ENCODE measurements at regions not wholly inside any gene's neighbourhood (a gene's known extent, or its start where the extent isn't known, plus 50 kb on each side); places are given as distances from the start of the nearest gene placed in this dataset.

- no peaks in the 10 kb centered on the region for H3K36me3 ChIP-seq
- TF ChIP-seq EP300 (IDR thresholded peaks at IDR 0.05), result no peak
- TF ChIP-seq POLR2AphosphoS5 (IDR thresholded peaks at IDR 0.05), result no peak
- TF ChIP-seq CTCF (IDR thresholded peaks at IDR 0.05), result no peak
- no peak for TF ChIP-seq POLR2A (IDR thresholded peaks at IDR 0.05)
- WGBS, 2 donors, result 30 to 38% methylated on average over 7 of the region's 7 CpGs
- no peaks in the 10 kb centered on the region for H3K27me3 ChIP-seq
- no peaks in the 10 kb centered on the region for H3K4me1 ChIP-seq
- H3K9me3 ChIP-seq, result peaks cover 0 to 3% (median 0%) of the 10 kb centered on the region in 4 donors
- no peak overlapping the region for H3K27ac ChIP-seq
- H3K4me3 ChIP-seq, result no peak overlapping the region
- ATAC-seq (ENCODE audit: low FRiP score in 2 of 2) (no peak), DNase-seq (no peak)
These were observed 738.8 kb downstream of the PTPRU start for GRCh38 chr1:29975036-29975694.

GRCh38 chr1:29974316-29974724 is 738.0 kb downstream of the PTPRU start:
- TF ChIP-seq POLR2AphosphoS5 (IDR thresholded peaks at IDR 0.05) (no peak), CTCF (IDR thresholded peaks at IDR 0.05) (no peak), EP300 (IDR thresholded peaks at IDR 0.05) (no peak), POLR2A (IDR thresholded peaks at IDR 0.05) (no peak)
- no peaks in the 10 kb centered on the region for H3K36me3 ChIP-seq
- H3K27ac ChIP-seq, result no peak overlapping the region
- no peaks in the 10 kb centered on the region for H3K27me3 ChIP-seq
- 15 to 45% methylated on average over 1 of the region's 1 CpG for WGBS, 2 donors
- H3K4me3 ChIP-seq, result no peak overlapping the region
- peaks cover 0 to 3% (median 0%) of the 10 kb centered on the region in 4 donors for H3K9me3 ChIP-seq
- ATAC-seq (ENCODE audit: low FRiP score in 2 of 2) (no peak), DNase-seq (no peak)
- no peaks in the 10 kb centered on the region for H3K4me1 ChIP-seq

- H3K4me3 ChIP-seq, result no peak overlapping the region
- peaks cover 0 to 3% (median 0%) of the 10 kb centered on the region in 4 donors for H3K9me3 ChIP-seq
- no peaks in the 10 kb centered on the region for H3K36me3 ChIP-seq
- DNase-seq (no peak), ATAC-seq (ENCODE audit: low FRiP score in 2 of 2) (no peak)
- no peaks in the 10 kb centered on the region for H3K27me3 ChIP-seq
- no peaks in the 10 kb centered on the region for H3K4me1 ChIP-seq
- TF ChIP-seq POLR2A (IDR thresholded peaks at IDR 0.05), result no peak
- no peak for TF ChIP-seq EP300 (IDR thresholded peaks at IDR 0.05)
- no peak for TF ChIP-seq CTCF (IDR thresholded peaks at IDR 0.05)
- TF ChIP-seq POLR2AphosphoS5 (IDR thresholded peaks at IDR 0.05), result no peak
- 47 to 48% methylated on average over 3 of the region's 3 CpGs for WGBS, 2 donors
- no peak overlapping the region for H3K27ac ChIP-seq
These were observed 737.1 kb downstream of the PTPRU start for GRCh38 chr1:29973406-29973805.

GRCh38 chr1:29972421-29973053 is 736.2 kb downstream of the PTPRU start:
- DNase-seq, result no peak
- peaks cover 0 to 2% (median 0%) of the 10 kb centered on the region in 4 donors for H3K9me3 ChIP-seq
- no peaks in the 10 kb centered on the region for H3K27me3 ChIP-seq
- no peaks in the 10 kb centered on the region for H3K4me1 ChIP-seq
- no peak for ATAC-seq (ENCODE audit: low FRiP score in 2 of 2)
- no peak for TF ChIP-seq EP300 (IDR thresholded peaks at IDR 0.05)
- no peak for TF ChIP-seq POLR2AphosphoS5 (IDR thresholded peaks at IDR 0.05)
- no peak for TF ChIP-seq CTCF (IDR thresholded peaks at IDR 0.05)
- no peak for TF ChIP-seq POLR2A (IDR thresholded peaks at IDR 0.05)
- H3K27ac ChIP-seq, result no peak overlapping the region
- no peaks in the 10 kb centered on the region for H3K36me3 ChIP-seq
- 69 to 78% methylated on average over 5 of the region's 5 CpGs for WGBS, 2 donors
- no peak overlapping the region for H3K4me3 ChIP-seq

- 86 to 89% methylated on average over 2 of the region's 2 CpGs for WGBS, 2 donors
- Histone ChIP-seq H3K9me3 (no peaks in the 10 kb centered on the region), H3K36me3 (no peaks in the 10 kb centered on the region), H3K4me1 (no peaks in the 10 kb centered on the region), H3K27ac (no peak overlapping the region), H3K4me3 (no peak overlapping the region), H3K27me3 (no peaks in the 10 kb centered on the region)
- ATAC-seq (ENCODE audit: low FRiP score in 2 of 2) (no peak), DNase-seq (no peak)
- TF ChIP-seq POLR2A (IDR thresholded peaks at IDR 0.05), result no peak
- no peak for TF ChIP-seq CTCF (IDR thresholded peaks at IDR 0.05)
- TF ChIP-seq EP300 (IDR thresholded peaks at IDR 0.05), result no peak
- no peak for TF ChIP-seq POLR2AphosphoS5 (IDR thresholded peaks at IDR 0.05)
These were observed 735.4 kb downstream of the PTPRU start for GRCh38 chr1:29971703-29972102.

Data from upper lobe of left lung (tissue), 6 donors.